DOHH2 (cell line): ENCODE measurements at regions not wholly inside any gene's neighbourhood (a gene's known extent, or its start where the extent isn't known, plus 50 kb on each side); places are given as distances from the start of the nearest gene placed in this dataset.

Source experiments
- H3F3A ChIP-seq: fragments of 200-600 bp; sonication (generic), shearing (Covaris generic); 2 replicates; pipeline ENCODE4 v1.6.0; 2016; ENCODE audit warnings: antibody characterized with exemption, mild to moderate bottlenecking; ENCODE audit not compliant: control insufficient read depth, insufficient read depth
- H3K27ac ChIP-seq: fragments of 200-600 bp; sonication (generic); 2 replicates; pipeline ENCODE4 v1.5.1; 2014; ENCODE audit warnings: low read depth, mild to moderate bottlenecking, low read length, moderate library complexity
- H3K27me3 ChIP-seq: fragments of 200-600 bp; sonication (generic); 2 replicates; pipeline ENCODE4 v1.6.1; 2014; ENCODE audit warnings: mild to moderate bottlenecking, low read length, mixed read lengths; ENCODE audit not compliant: control insufficient read depth
- H3K36me3 ChIP-seq: fragments of 200-600 bp; sonication (generic); 2 replicates; pipeline ENCODE4 v1.6.1; 2014; ENCODE audit warnings: mild to moderate bottlenecking, low read length, moderate library complexity, mixed read lengths; ENCODE audit not compliant: control insufficient read depth
- H3K4me1 ChIP-seq: fragments of 200-600 bp; sonication (generic); 2 replicates; pipeline ENCODE4 v1.6.1; 2014; ENCODE audit warnings: mild to moderate bottlenecking, low read length, mixed read lengths; ENCODE audit not compliant: control insufficient read depth
- H3K4me2 ChIP-seq: fragments of 200-600 bp; sonication (generic); 2 replicates; pipeline ENCODE4 v1.6.0; 2014; ENCODE audit warnings: mild to moderate bottlenecking, low read length, moderate library complexity
- H3K4me3 ChIP-seq: fragments of 200-600 bp; sonication (generic); 2 replicates; pipeline ENCODE4 v1.5.1; 2014; ENCODE audit warnings: mild to moderate bottlenecking, low read length, mixed read lengths
- H3K79me2 ChIP-seq: fragments of 200-600 bp; sonication (generic); 2 replicates; pipeline ENCODE4 v1.6.1; 2014; ENCODE audit warnings: mild to moderate bottlenecking, low read length, mixed read lengths; ENCODE audit not compliant: control insufficient read depth
- H3K9me2 ChIP-seq: fragments of 200-600 bp; sonication (generic); replicated peaks from 2 replicates; pipeline ENCODE4 v1.6.1; 2014; ENCODE audit warnings: mild to moderate bottlenecking, low read length, mixed read lengths; ENCODE audit not compliant: control insufficient read depth
- H3K9me3 ChIP-seq: fragments of 200-600 bp; sonication (generic); 2 replicates; pipeline ENCODE4 v1.6.1; 2014; ENCODE audit warnings: antibody characterized with exemption, low read length, mixed read lengths; ENCODE audit not compliant: control insufficient read depth, insufficient read depth
- H4K20me1 ChIP-seq: fragments of 200-600 bp; sonication (generic); 2 replicates; pipeline ENCODE4 v1.6.0; 2014; ENCODE audit warnings: low read depth, mild to moderate bottlenecking, antibody characterized with exemption, low read length, moderate library complexity; ENCODE audit not compliant: control insufficient read depth, insufficient read depth
- EZH2phosphoT487 ChIP-seq: fragments of 200-600 bp; sonication (generic); IDR thresholded peaks from 2 replicates; pipeline ENCODE4 v1.6.1; 2017; ENCODE audit warnings: borderline replicate concordance, mild to moderate bottlenecking, antibody characterized with exemption, low read length, moderate library complexity, mixed read lengths
- TF ChIP-seq, protein P1 (sequence below): fragments of 200-600 bp; sonication (generic); IDR thresholded peaks from one replicate; pipeline ENCODE4 v1.5.1; 2014; ENCODE audit warnings: antibody characterized with exemption, mild to moderate bottlenecking, low read depth, low read length; ENCODE audit not compliant: poor library complexity, severe bottlenecking

GRCh38 chr7:124388751-124389150 lies 355.9 kb upstream of the TMEM229A start:
- H3K4me2 ChIP-seq: no peak overlapping the region
- H3K9me3 ChIP-seq: no peaks in the 10 kb centered on the region
- no peaks in the 10 kb centered on the region for H4K20me1 ChIP-seq
- no peaks in the 10 kb centered on the region for H3K4me1 ChIP-seq
- no peaks in the 10 kb centered on the region for H3K27me3 ChIP-seq
- TF ChIP-seq, protein P1, sequence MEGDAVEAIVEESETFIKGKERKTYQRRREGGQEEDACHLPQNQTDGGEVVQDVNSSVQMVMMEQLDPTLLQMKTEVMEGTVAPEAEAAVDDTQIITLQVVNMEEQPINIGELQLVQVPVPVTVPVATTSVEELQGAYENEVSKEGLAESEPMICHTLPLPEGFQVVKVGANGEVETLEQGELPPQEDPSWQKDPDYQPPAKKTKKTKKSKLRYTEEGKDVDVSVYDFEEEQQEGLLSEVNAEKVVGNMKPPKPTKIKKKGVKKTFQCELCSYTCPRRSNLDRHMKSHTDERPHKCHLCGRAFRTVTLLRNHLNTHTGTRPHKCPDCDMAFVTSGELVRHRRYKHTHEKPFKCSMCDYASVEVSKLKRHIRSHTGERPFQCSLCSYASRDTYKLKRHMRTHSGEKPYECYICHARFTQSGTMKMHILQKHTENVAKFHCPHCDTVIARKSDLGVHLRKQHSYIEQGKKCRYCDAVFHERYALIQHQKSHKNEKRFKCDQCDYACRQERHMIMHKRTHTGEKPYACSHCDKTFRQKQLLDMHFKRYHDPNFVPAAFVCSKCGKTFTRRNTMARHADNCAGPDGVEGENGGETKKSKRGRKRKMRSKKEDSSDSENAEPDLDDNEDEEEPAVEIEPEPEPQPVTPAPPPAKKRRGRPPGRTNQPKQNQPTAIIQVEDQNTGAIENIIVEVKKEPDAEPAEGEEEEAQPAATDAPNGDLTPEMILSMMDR: no peak
- TF ChIP-seq EZH2phosphoT487: no peak
- H3K79me2 ChIP-seq: no peaks in the 10 kb centered on the region
- no peaks in the 10 kb centered on the region for H3K9me2 ChIP-seq
- H3K4me3 ChIP-seq: no peak overlapping the region
- H3K36me3 ChIP-seq: no peaks in the 10 kb centered on the region
- H3F3A ChIP-seq: no peaks in the 10 kb centered on the region
- no peak overlapping the region for H3K27ac ChIP-seq

GRCh38 chr7:124387056-124387455 lies 354.2 kb upstream of the TMEM229A start:
- Histone ChIP-seq H3K4me3 (no peak overlapping the region), H3K4me1 (no peaks in the 10 kb centered on the region), H3K9me3 (no peaks in the 10 kb centered on the region), H3K36me3 (no peaks in the 10 kb centered on the region), H3K4me2 (no peak overlapping the region), H3K79me2 (no peaks in the 10 kb centered on the region), H3K9me2 (no peaks in the 10 kb centered on the region), H3F3A (no peaks in the 10 kb centered on the region), H3K27me3 (no peaks in the 10 kb centered on the region), H4K20me1 (no peaks in the 10 kb centered on the region), H3K27ac (no peak overlapping the region)
- TF ChIP-seq EZH2phosphoT487: no peak
- TF ChIP-seq, protein P1: no peak

DNA sequence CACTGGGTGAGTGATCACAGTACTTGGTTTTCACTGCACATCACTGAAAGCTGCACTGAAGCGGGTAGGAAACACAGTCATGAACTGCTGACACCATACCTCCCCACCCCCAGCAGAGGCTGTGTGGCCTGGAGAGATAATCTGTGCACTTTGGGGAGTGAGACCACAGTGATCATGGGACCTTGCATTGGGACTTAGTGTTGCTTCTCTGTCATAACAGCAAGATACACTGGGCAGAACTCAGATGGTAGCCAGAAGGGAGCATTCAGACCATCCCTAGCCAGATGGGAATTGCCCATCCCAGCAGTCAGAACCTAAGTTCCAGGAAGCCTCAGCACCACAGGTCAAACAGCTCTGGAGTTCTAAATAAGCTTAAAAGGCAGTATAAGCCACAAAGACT lies 346.4 kb upstream of the TMEM229A start:
- no peaks in the 10 kb centered on the region for H3F3A ChIP-seq
- H3K4me1 ChIP-seq: no peaks in the 10 kb centered on the region
- H3K9me2 ChIP-seq: no peaks in the 10 kb centered on the region
- H3K27ac ChIP-seq: no peak overlapping the region
- no peaks in the 10 kb centered on the region for H3K36me3 ChIP-seq
- no peak overlapping the region for H3K4me2 ChIP-seq
- TF ChIP-seq, protein P1: no peak
- TF ChIP-seq EZH2phosphoT487: no peak
- H3K9me3 ChIP-seq: no peaks in the 10 kb centered on the region
- H4K20me1 ChIP-seq: no peaks in the 10 kb centered on the region
- no peaks in the 10 kb centered on the region for H3K79me2 ChIP-seq
- H3K27me3 ChIP-seq: no peaks in the 10 kb centered on the region
- H3K4me3 ChIP-seq: no peak overlapping the region

DNA sequence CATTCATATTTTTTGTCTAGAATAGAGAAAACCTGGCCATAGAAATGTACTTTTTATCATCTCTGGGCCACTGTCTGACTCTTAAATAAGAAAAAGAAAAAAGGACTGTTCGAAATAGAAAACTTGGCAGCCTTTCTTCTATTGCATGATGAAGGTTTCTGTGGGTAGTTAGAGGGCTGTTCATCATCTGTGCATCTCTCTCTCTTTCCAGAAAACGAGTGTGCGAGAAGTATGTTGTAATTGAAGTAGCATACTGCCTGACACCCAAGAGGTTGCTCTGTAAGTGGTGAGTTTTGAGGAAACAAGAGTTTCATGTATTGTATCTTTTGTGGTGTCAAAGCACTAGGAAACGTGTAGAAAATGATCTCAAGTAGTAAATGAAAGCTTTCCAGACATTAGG lies 343.2 kb upstream of the TMEM229A start:
- Histone ChIP-seq H3K79me2 (no peaks in the 10 kb centered on the region), H3K4me1 (no peaks in the 10 kb centered on the region), H3K36me3 (no peaks in the 10 kb centered on the region), H3K9me3 (no peaks in the 10 kb centered on the region), H3K4me2 (no peak overlapping the region), H3F3A (no peaks in the 10 kb centered on the region), H3K4me3 (no peak overlapping the region), H3K9me2 (no peaks in the 10 kb centered on the region), H3K27me3 (no peaks in the 10 kb centered on the region), H4K20me1 (no peaks in the 10 kb centered on the region), H3K27ac (no peak overlapping the region)
- no peak for TF ChIP-seq EZH2phosphoT487
- TF ChIP-seq, protein P1: no peak
